ENCODE measurements at regions not wholly inside any gene's neighbourhood (a gene's known extent, or its start where the extent isn't known, plus 50 kb on each side); places are given as distances from the start of the nearest gene placed in this dataset.

- POLR2A ChIA-PET, result no interaction called here
- CTCF ChIA-PET, result no interaction called here
- BruUV-seq (replicated peaks), result no TSS peak
- Histone ChIP-seq H3K9me3 (ENCODE audit: control insufficient read depth, insufficient read depth, low read depth, low read length) (no peaks in the 10 kb centered on the region), H3K4me3 (ENCODE audit: low read depth in 2 of 2, low read length in 2 of 2) (no peak overlapping the region), H3K27me3 (ENCODE audit: control insufficient read depth, insufficient read depth, low read length) (no peaks in the 10 kb centered on the region), H3K27ac (ENCODE audit: low read length) (peak overlapping the region; percentile 48; the same call in 1 of the 2 replicates), H3K4me1 (ENCODE audit: control insufficient read depth, insufficient read depth, low read length) (no peaks in the 10 kb centered on the region), H3K36me3 (ENCODE audit: control insufficient read depth, insufficient read depth, low read length) (no peaks in the 10 kb centered on the region)
- intact Hi-C loops (cut with micrococcal nuclease; ENCODE audit: unreplicated experiment) (no loop called here), in situ Hi-C loops (cut with HindIII; ENCODE audit: low pct_unique_long_range_greater_than_20kb, low sequenced_read_pairs) (no loop called here)
- TF ChIP-seq REST (IDR thresholded peaks at IDR 0.05; ENCODE audit: insufficient read depth in 1 of 2, low read depth in 2 of 2, low read length in 1 of 2), result no peak
- no peak for TF ChIP-seq TCF7L2 (IDR thresholded peaks at IDR 0.05; ENCODE audit: low read depth, low read length)
- no peak for TF ChIP-seq SIN3A (IDR thresholded peaks at IDR 0.05; ENCODE audit: borderline replicate concordance, insufficient read depth, low read depth, low read length)
- DNase-seq (ENCODE audit: low read depth, low spot score), result no peak
- 0 out of 2 replicates have a peak, but pooled peaks have one; percentile 30 for ATAC-seq
Measured at GRCh38 chr2:189260361-189260814, 80.8 kb upstream of the COL5A2 start.

- Histone ChIP-seq H3K9me3 (ENCODE audit: control insufficient read depth, insufficient read depth, low read depth, low read length) (no peaks in the 10 kb centered on the region), H3K4me3 (ENCODE audit: low read depth in 2 of 2, low read length in 2 of 2) (no peak overlapping the region), H3K4me1 (ENCODE audit: control insufficient read depth, insufficient read depth, low read length) (no peaks in the 10 kb centered on the region), H3K27me3 (ENCODE audit: control insufficient read depth, insufficient read depth, low read length) (no peaks in the 10 kb centered on the region), H3K36me3 (ENCODE audit: control insufficient read depth, insufficient read depth, low read length) (no peaks in the 10 kb centered on the region), H3K27ac (ENCODE audit: low read length) (peak overlapping the region; percentile 62; the same call in 1 of the 2 replicates)
- POLR2A ChIA-PET, result no interaction called here
- in situ Hi-C loops (cut with HindIII; ENCODE audit: low pct_unique_long_range_greater_than_20kb, low sequenced_read_pairs), result no loop called here
- intact Hi-C loops (cut with micrococcal nuclease; ENCODE audit: unreplicated experiment), result no loop called here
- peak; percentile 28 for DNase-seq (ENCODE audit: low read depth, low spot score)
- no peak for TF ChIP-seq TCF7L2 (IDR thresholded peaks at IDR 0.05; ENCODE audit: low read depth, low read length)
- no peak for TF ChIP-seq REST (IDR thresholded peaks at IDR 0.05; ENCODE audit: insufficient read depth in 1 of 2, low read depth in 2 of 2, low read length in 1 of 2)
- no peak for TF ChIP-seq POLR2AphosphoS5 (IDR thresholded peaks at IDR 0.05; ENCODE audit: low read depth, low read length)
- no peak for TF ChIP-seq CTCF (IDR thresholded peaks at IDR 0.05)
- peak; percentile 51; the same call in 1 of the 2 replicates for ATAC-seq
- no TSS peak for BruUV-seq (replicated peaks)
- CTCF ChIA-PET, result no interaction called here
Measured at GRCh38 chr2:189261431-189261841, 81.9 kb upstream of the COL5A2 start.

Data from Panc1 (cell line).